SH-SY5Y (cell line): ENCODE measurements at regions not wholly inside any gene's neighbourhood (a gene's known extent, or its start where the extent isn't known, plus 50 kb on each side); places are given as distances from the start of the nearest gene placed in this dataset.

Experiments
- GATA2 ChIP-seq: IDR thresholded peaks from 2 replicates; pipeline ENCODE4 v1.6.1; 2011; ENCODE audit warnings: mild to moderate bottlenecking, low read depth, low read length
- GATA3 ChIP-seq: IDR thresholded peaks from 2 replicates; pipeline ENCODE4 v1.6.1; 2011; ENCODE audit warnings: low read depth, mild to moderate bottlenecking, low read length, moderate library complexity

DNA sequence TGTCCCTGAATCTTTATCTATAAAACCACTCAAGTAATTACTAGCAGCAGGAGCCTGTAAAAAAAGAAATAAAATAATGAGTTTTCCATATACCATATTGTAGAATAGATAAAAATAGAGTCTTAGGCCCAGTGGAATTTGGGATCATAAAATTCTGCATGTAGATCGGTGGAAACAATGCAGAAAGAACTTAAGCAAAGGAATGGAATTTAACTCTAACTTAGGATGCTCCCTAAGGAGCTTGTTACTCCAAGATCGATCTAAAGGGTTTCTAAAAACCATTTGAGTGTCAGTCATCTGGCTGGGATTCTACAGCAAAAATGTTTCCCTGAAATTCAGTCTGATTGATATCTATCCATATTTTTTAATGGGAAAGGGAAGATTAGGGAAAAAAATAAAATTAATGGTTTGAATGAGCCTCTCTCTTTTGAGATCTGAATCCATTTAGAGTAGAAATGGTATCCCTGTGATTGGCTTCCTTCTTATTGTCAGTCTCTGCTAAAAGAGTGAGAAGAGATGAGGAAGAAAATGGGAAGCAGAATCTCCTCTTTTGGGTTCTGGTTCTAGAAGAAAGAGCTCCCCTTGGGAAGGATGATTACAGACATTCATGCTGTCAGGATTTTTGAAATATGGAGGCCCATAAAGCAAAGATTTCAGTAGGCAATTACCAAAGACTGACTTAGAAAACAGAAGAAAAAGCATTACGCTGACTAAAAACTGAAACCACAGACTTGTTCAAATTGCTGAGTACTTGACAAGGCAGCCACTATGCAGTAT is 564.3 kb upstream of the MARCKS start:
- TF ChIP-seq GATA2 = no peak
- no peak for TF ChIP-seq GATA3
